K562 (cell line): ENCODE measurements at regions not wholly inside any gene's neighbourhood (a gene's known extent, or its start where the extent isn't known, plus 50 kb on each side); places are given as distances from the start of the nearest gene placed in this dataset.

Experiments used
- ATAC-seq: fragments of 200-7000 bp; cut with Tn5 transposase; 3 replicates; pipeline ENCODE4 v1.9.1; 2020; ENCODE audit warnings: moderate library complexity
- BruUV-seq: library from RNA; stranded (reverse); fragments of 400-500 nt; replicated peaks from 2 replicates; lab custom pipeline; 2021; lab: Mats Ljungman, UMichigan
- CTCF ChIA-PET: fragments of 300-600 bp; formaldehyde crosslinking; extraction: SDS; loops from one replicate; lab custom pipeline; 2021; ENCODE audit warnings: low intra/inter-chr PET ratio; lab: Yijun Ruan, JAX
- POLR2A ChIA-PET: fragments of 300-600, 350-650 bp; sonication (Branson Sonifier 250); formaldehyde crosslinking; extraction: SDS; loops from one replicate; lab custom pipeline; 2021; ENCODE audit warnings: antibody characterized with exemption, inconsistent platforms; lab: Yijun Ruan, JAX
- DNase-seq, 4 experiments: peaks; one replicate each; pipeline versions ENCODE4 v3.0.0 to v3.0.0-alpha.2; 2011 to 2018; ENCODE audit warnings: low spot score in 3 of 4, mixed read lengths in 3 of 4; ENCODE audit errors: extremely low read depth in 1 of 4
- FAIRE-seq: peaks from 2 replicates; lab custom pipeline; 2011; peaks lifted over from hg19 to GRCh38; lab: Jason Lieb, UNC
- H2AFZ ChIP-seq: 2 replicates; pipeline ENCODE4 v1.6.0; 2011; ENCODE audit warnings: low read depth, low read length, control low read depth, inconsistent platforms
- H3K27ac ChIP-seq: fragments of 200-600 bp; 3 replicates; pipeline ENCODE4 v1.8.0; 2011; ENCODE audit warnings: low read depth, mild to moderate bottlenecking, control low read depth, inconsistent platforms, low read length, moderate library complexity, mixed read lengths; ENCODE audit errors: extremely low read depth
- H3K27me3 ChIP-seq, 2 experiments: fragments of 300-600 bp in 1 of 2; 2 replicates in 1 of 2; 3 replicates in 1 of 2; pipeline versions ENCODE4 v1.6.0 to v1.8.0; 2011; ENCODE audit warnings: inconsistent platforms in 2 of 2, low read length in 2 of 2, mild to moderate bottlenecking in 1 of 2, mixed read lengths in 1 of 2, moderate library complexity in 1 of 2; ENCODE audit not compliant: control insufficient read depth in 2 of 2, insufficient read depth in 2 of 2
- H3K36me3 ChIP-seq: fragments of 300-600 bp; 3 replicates; pipeline ENCODE4 v1.8.0; 2011; ENCODE audit warnings: mild to moderate bottlenecking, low read length, inconsistent platforms; ENCODE audit not compliant: control insufficient read depth, insufficient read depth
- H3K4me1 ChIP-seq, 2 experiments: fragments of 200-600 bp in 1 of 2; replicated peaks in 1 of 2; 2 replicates in 1 of 2; 3 replicates in 1 of 2; pipeline versions ENCODE4 v1.5.1 to v1.8.0; 2011; ENCODE audit warnings: inconsistent platforms in 2 of 2, low read length in 2 of 2, mild to moderate bottlenecking in 1 of 2, mixed read lengths in 1 of 2, moderate library complexity in 1 of 2; ENCODE audit not compliant: control insufficient read depth in 2 of 2, insufficient read depth in 2 of 2
- H3K4me2 ChIP-seq: 2 replicates; pipeline ENCODE4 v1.6.1; 2011; ENCODE audit warnings: low read length, control low read depth, inconsistent platforms, mixed read lengths; ENCODE audit not compliant: insufficient read depth
- H3K4me3 ChIP-seq: fragments of 200-600 bp; sonication (generic), shearing (Covaris generic); 2 replicates; pipeline ENCODE4 v1.5.1; 2016; ENCODE audit warnings: control low read depth, inconsistent platforms
- H3K79me2 ChIP-seq: fragments of 200-600 bp; 3 replicates; pipeline ENCODE4 v1.8.0; 2011; ENCODE audit warnings: low read length, inconsistent platforms; ENCODE audit not compliant: control insufficient read depth, insufficient read depth
- H3K9ac ChIP-seq, 2 experiments: 2 replicates each; pipeline versions ENCODE4 v1.6.0 to v1.6.1; 2011; ENCODE audit warnings: low read depth in 2 of 2, low read length in 2 of 2, control low read depth in 1 of 2, inconsistent platforms in 1 of 2, mild to moderate bottlenecking in 1 of 2, mixed read lengths in 1 of 2; ENCODE audit not compliant: insufficient read depth in 1 of 2
- H3K9me1 ChIP-seq: one replicate; pipeline ENCODE4 v1.6.0; 2011; ENCODE audit warnings: inconsistent platforms, mild to moderate bottlenecking, low read length, moderate library complexity; ENCODE audit not compliant: control insufficient read depth, insufficient read depth
- H3K9me3 ChIP-seq: replicated peaks from 2 replicates; pipeline ENCODE4 v1.5.1; 2011; ENCODE audit warnings: low read depth, low read length, inconsistent platforms; ENCODE audit not compliant: control insufficient read depth, insufficient read depth
- H4K20me1 ChIP-seq: replicated peaks from 2 replicates; pipeline ENCODE4 v1.6.1; 2011; ENCODE audit warnings: low read length, inconsistent platforms, mixed read lengths; ENCODE audit not compliant: control insufficient read depth, insufficient read depth
- FOXP1 ChIP-seq: sonication (generic); formaldehyde crosslinking; IDR thresholded peaks from 2 replicates; pipeline ENCODE4 v1.8.0; 2022; ENCODE audit warnings: mild to moderate bottlenecking, missing genetic modification reagents
- POLR2AphosphoS2 ChIP-seq: IDR thresholded peaks from 2 replicates; pipeline ENCODE4 v1.6.1; 2012; ENCODE audit warnings: low read length, improper control_type of control experiment
- POLR2H ChIP-seq: IDR thresholded peaks from 2 replicates; pipeline ENCODE4 v1.6.1; 2016; ENCODE audit warnings: missing genetic modification characterization, low read depth, mild to moderate bottlenecking, control low read depth, missing compliant biosample characterization, moderate library complexity
- SP1 ChIP-seq: sonication (generic); formaldehyde crosslinking; IDR thresholded peaks from 2 replicates; pipeline ENCODE4 v1.8.1; 2022; ENCODE audit warnings: mild to moderate bottlenecking, missing genetic modification reagents
- SRF ChIP-seq, 2 experiments: fragments of 250-450, 450-650 bp in 1 of 2; sonication (Bioruptor Pico) in 1 of 2; sonication (generic) in 1 of 2; formaldehyde crosslinking; IDR thresholded peaks; 2 replicates each; pipeline versions ENCODE4 v1.5.0 to v1.5.1; 2020 to 2022; ENCODE audit warnings: mild to moderate bottlenecking in 1 of 2, missing genetic modification reagents in 1 of 2
- SRSF3 ChIP-seq: fragments of 200-400 bp; formaldehyde crosslinking; IDR thresholded peaks from 2 replicates; pipeline ENCODE4 v1.6.1; 2016; ENCODE audit warnings: mild to moderate bottlenecking, low read length, moderate library complexity; ENCODE audit not compliant: insufficient read depth
- ZC3H4 ChIP-seq: sonication (generic); formaldehyde crosslinking; IDR thresholded peaks from 2 replicates; pipeline ENCODE4 v1.9.0; 2021; ENCODE audit warnings: missing genetic modification reagents, borderline replicate concordance
- ZKSCAN1 ChIP-seq: fragments of 150-350 bp; IDR thresholded peaks from 2 replicates; pipeline ENCODE4 v1.6.1; 2016; ENCODE audit warnings: low read depth, low read length
- ZNF24 ChIP-seq: fragments of 450-650 bp; IDR thresholded peaks from 2 replicates; pipeline ENCODE4 v1.6.1; 2016
- ZNF347 ChIP-seq: fragments of 450-650 bp; formaldehyde crosslinking; IDR thresholded peaks from 2 replicates; pipeline ENCODE4 v1.4.0; 2020; ENCODE audit warnings: low read depth, mild to moderate bottlenecking, moderate library complexity
- WGBS: fragments of 100-300 bp; shearing (Covaris generic); methylation state at CpG from one replicate; pipeline ENCODE4 v1.1.6; 2016; ENCODE audit warnings: low coverage, mixed read lengths; ENCODE audit not compliant: insufficient coverage; ENCODE audit errors: missing lambda C conversion rate; 5-methylcytosine and 5-hydroxymethylcytosine counted together
- in situ Hi-C: fragments of 300-500 bp; cut with MboI; formaldehyde crosslinking; loops from 4 replicates; pipeline ENCODE4 v1.15.0; 2018; ENCODE audit warnings: inconsistent platforms, mixed read lengths
- intact Hi-C: fragments of 100-400 bp; cut with micrococcal nuclease; formaldehyde crosslinking; loops from 2 replicates; pipeline ENCODE4 v1.14.2; 2022
- TF ChIP-seq, protein P1 (sequence below), 2 experiments: fragments of 450-650 bp; IDR thresholded peaks; 2 replicates each; pipeline ENCODE4 v1.6.1; 2016; ENCODE audit warnings: mild to moderate bottlenecking in 2 of 2, borderline replicate concordance in 1 of 2, low read depth in 1 of 2, moderate library complexity in 1 of 2
- TF ChIP-seq, protein P2 (sequence below): sonication (generic); formaldehyde crosslinking; IDR thresholded peaks from 2 replicates; pipeline ENCODE4 v1.8.0; 2022; ENCODE audit warnings: missing genetic modification reagents, mild to moderate bottlenecking, moderate library complexity, borderline replicate concordance

DNA sequence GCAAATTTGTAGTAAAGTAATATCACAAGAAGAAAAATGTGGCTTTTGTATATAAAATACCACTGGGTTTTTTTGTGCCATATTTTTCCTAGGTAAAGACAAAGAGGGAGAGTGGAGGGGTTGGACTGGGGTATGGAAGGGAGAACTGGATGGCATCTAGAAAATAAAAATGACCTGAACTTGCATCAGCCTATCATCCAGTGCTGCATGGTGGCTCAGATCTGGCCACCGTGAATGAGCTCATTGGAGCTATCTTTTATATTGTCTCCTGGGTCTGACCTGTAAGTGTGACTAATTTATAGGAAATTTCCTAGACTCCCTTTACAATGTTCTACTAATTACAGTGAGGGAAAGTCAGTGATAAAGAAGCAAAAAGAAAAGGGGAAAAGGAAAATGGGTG, 369.0 kb downstream of the TMEM182 start (continued):
- TF ChIP-seq SRF (CRISPR knock-in tag; IDR thresholded peaks at IDR 0.05) (no peak), ZNF24 (no peak)
- TF ChIP-seq, all 486 proteins: peak for 0

DNA sequence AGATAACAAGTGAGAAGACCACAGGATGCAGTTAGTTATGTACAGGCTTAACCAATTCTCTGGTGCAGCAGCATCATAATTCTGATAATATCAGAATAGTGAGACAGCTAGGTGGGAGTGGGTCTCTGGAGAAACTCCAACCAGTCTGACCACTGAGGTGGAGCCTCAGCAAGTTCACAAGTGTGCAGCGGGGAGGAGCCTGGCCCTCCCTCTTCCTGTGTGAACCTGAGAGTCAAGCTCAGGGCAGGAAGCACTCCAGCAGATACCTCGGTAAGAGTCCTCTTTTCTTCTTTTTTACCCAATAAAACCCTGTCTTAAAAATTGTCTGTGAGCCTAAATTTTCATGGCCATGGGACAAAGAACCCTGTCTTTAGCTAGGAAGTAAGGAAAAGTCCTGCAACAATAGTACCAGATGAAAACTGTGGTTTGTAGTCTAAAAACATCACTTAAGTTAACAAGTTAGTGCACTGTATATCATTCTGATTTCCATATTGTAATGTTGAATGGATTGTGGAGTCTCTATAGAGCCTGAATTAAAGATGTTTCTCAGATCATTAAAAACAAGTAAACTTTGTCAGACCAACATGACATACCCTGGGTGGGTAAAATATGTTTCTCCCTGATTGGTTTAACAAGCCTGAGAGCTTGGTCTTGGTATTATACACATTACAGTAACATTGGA, 370.8 kb downstream of the TMEM182 start:
- H3K4me3 ChIP-seq, result no peak overlapping the region
- H3K27ac ChIP-seq, result no peak overlapping the region
- no peak overlapping the region for H3K4me2 ChIP-seq
- ChIA-PET CTCF (no interaction called here), POLR2A (no interaction called here)
- no peaks in the 10 kb centered on the region for H3K9me3 ChIP-seq
- no TSS peak for BruUV-seq
- ATAC-seq (no peak), FAIRE-seq (no peak), DNase-seq (no peak)
- H3K4me1 ChIP-seq, result no peaks in the 10 kb centered on the region
- no peaks in the 10 kb centered on the region for H3K36me3 ChIP-seq
- no peaks in the 10 kb centered on the region for H3K9me1 ChIP-seq
- no peaks in the 10 kb centered on the region for H4K20me1 ChIP-seq
- intact Hi-C loops, result no loop called here
- in situ Hi-C loops, result no loop called here
- no peak overlapping the region for H3K9ac ChIP-seq
- H3K79me2 ChIP-seq, result no peaks in the 10 kb centered on the region
- no peak overlapping the region for H2AFZ ChIP-seq
- H3K27me3 ChIP-seq, result no peaks in the 10 kb centered on the region
- WGBS, result 0% methylated on average over 2 of the region's 2 CpGs
- TF ChIP-seq POLR2H (tag), result no peak
- TF ChIP-seq, protein P1, sequence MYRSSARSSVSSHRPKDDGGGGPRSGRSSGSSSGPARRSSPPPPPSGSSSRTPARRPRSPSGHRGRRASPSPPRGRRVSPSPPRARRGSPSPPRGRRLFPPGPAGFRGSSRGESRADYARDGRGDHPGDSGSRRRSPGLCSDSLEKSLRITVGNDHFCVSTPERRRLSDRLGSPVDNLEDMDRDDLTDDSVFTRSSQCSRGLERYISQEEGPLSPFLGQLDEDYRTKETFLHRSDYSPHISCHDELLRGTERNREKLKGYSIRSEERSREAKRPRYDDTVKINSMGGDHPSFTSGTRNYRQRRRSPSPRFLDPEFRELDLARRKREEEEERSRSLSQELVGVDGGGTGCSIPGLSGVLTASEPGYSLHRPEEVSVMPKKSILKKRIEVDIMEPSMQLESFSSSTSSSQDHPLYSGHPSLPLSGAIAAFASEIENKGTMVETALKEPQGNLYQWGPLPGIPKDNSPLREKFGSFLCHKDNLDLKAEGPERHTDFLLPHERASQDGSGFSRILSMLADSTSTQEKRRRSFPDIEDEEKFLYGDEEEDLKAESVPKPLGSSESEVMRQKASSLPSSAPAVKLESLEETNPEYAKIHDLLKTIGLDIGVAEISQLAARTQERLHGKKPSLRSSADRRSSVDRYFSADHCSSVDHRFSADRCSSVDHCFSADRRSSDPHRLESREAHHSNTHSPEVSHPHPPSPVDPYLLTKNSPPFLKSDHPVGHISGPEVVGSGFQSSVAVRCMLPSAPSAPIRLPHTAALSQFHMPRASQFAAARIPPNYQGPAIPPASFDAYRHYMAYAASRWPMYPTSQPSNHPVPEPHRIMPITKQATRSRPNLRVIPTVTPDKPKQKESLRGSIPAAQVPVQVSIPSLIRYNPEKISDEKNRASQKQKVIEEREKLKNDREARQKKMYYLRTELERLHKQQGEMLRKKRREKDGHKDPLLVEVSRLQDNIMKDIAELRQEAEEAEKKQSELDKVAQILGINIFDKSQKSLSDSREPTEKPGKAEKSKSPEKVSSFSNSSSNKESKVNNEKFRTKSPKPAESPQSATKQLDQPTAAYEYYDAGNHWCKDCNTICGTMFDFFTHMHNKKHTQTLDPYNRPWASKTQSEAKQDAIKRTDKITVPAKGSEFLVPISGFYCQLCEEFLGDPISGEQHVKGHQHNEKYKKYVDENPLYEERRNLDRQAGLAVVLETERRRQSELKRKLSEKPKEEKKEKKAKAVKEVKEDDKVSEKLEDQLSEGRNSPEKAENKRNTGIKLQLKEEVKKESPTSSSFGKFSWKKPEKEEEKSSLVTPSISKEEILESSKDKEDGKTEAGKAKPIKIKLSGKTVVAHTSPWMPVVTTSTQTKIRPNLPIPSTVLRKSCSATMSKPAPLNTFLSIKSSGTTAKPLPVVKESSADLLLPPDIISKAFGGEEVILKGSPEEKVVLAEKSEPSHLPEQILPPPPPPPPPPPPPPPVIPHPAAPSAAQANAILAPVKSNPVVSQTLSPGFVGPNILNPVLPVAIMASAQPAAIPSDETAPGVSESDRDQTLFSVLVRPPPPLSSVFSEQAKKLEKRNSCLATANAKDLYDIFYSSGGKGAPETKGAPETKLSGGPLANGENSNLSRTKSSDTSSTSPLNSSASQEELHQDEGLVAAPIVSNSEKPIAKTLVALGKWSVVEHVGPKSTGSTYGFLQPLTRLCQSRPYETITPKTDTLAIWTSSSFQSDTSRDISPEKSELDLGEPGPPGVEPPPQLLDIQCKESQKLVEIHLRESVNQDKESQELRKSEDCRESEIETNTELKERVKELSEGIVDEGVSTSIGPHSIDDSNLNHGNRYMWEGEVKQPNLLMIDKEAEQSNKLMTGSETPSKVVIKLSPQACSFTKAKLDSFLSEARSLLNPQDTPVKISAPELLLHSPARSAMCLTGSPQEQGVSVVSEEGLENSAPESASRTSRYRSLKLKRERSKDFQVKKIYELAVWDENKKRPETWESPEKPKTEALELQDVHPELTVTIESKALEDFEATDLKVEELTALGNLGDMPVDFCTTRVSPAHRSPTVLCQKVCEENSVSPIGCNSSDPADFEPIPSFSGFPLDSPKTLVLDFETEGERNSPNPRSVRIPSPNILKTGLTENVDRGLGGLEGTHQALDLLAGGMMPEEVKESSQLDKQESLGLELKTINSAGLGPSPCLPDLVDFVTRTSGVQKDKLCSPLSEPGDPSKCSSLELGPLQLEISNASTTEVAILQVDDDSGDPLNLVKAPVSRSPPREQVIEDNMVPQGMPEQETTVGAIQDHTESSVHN (IDR thresholded peaks at IDR 0.05; ENCODE audit: borderline replicate concordance in 1 of 2, low read depth in 1 of 2), result no peak
- TF ChIP-seq SRSF3, result no peak
- TF ChIP-seq ZKSCAN1, result no peak
- no peak for TF ChIP-seq FOXP1 (CRISPR knock-in tag)
- TF ChIP-seq, protein P2, sequence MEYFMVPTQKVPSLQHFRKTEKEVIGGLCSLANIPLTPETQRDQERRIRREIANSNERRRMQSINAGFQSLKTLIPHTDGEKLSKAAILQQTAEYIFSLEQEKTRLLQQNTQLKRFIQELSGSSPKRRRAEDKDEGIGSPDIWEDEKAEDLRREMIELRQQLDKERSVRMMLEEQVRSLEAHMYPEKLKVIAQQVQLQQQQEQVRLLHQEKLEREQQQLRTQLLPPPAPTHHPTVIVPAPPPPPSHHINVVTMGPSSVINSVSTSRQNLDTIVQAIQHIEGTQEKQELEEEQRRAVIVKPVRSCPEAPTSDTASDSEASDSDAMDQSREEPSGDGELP, result no peak
- no peak for TF ChIP-seq POLR2AphosphoS2
- TF ChIP-seq ZC3H4 (CRISPR knock-in tag), result no peak
- TF ChIP-seq ZNF347 (CRISPR knock-in tag), result no peak
- no peak for TF ChIP-seq SP1 (CRISPR knock-in tag)
